K562 (cell line): ENCODE measurements at regions not wholly inside any gene's neighbourhood (a gene's known extent, or its start where the extent isn't known, plus 50 kb on each side); places are given as distances from the start of the nearest gene placed in this dataset.

Source experiments
- ATAC-seq: fragments of 200-7000 bp; cut with Tn5 transposase; 3 replicates; pipeline ENCODE4 v1.9.1; 2020; ENCODE audit warnings: moderate library complexity
- BruUV-seq: library from RNA; stranded (reverse); fragments of 400-500 nt; replicated peaks from 2 replicates; lab custom pipeline; 2021; lab: Mats Ljungman, UMichigan
- CTCF ChIA-PET: fragments of 300-600 bp; formaldehyde crosslinking; extraction: SDS; loops from one replicate; lab custom pipeline; 2021; ENCODE audit warnings: low intra/inter-chr PET ratio; lab: Yijun Ruan, JAX
- POLR2A ChIA-PET: fragments of 300-600, 350-650 bp; sonication (Branson Sonifier 250); formaldehyde crosslinking; extraction: SDS; loops from one replicate; lab custom pipeline; 2021; ENCODE audit warnings: antibody characterized with exemption, inconsistent platforms; lab: Yijun Ruan, JAX
- DNase-seq, 4 experiments: peaks; one replicate each; pipeline versions ENCODE4 v3.0.0 to v3.0.0-alpha.2; 2011 to 2018; ENCODE audit warnings: low spot score in 3 of 4, mixed read lengths in 3 of 4; ENCODE audit errors: extremely low read depth in 1 of 4
- FAIRE-seq: peaks from 2 replicates; lab custom pipeline; 2011; peaks lifted over from hg19 to GRCh38; lab: Jason Lieb, UNC
- H2AFZ ChIP-seq: 2 replicates; pipeline ENCODE4 v1.6.0; 2011; ENCODE audit warnings: low read depth, low read length, control low read depth, inconsistent platforms
- H3K27ac ChIP-seq: fragments of 200-600 bp; 3 replicates; pipeline ENCODE4 v1.8.0; 2011; ENCODE audit warnings: low read depth, mild to moderate bottlenecking, control low read depth, inconsistent platforms, low read length, moderate library complexity, mixed read lengths; ENCODE audit errors: extremely low read depth
- H3K27me3 ChIP-seq, 2 experiments: fragments of 300-600 bp in 1 of 2; 2 replicates in 1 of 2; 3 replicates in 1 of 2; pipeline versions ENCODE4 v1.6.0 to v1.8.0; 2011; ENCODE audit warnings: inconsistent platforms in 2 of 2, low read length in 2 of 2, mild to moderate bottlenecking in 1 of 2, mixed read lengths in 1 of 2, moderate library complexity in 1 of 2; ENCODE audit not compliant: control insufficient read depth in 2 of 2, insufficient read depth in 2 of 2
- H3K36me3 ChIP-seq: fragments of 300-600 bp; 3 replicates; pipeline ENCODE4 v1.8.0; 2011; ENCODE audit warnings: mild to moderate bottlenecking, low read length, inconsistent platforms; ENCODE audit not compliant: control insufficient read depth, insufficient read depth
- H3K4me1 ChIP-seq, 2 experiments: fragments of 200-600 bp in 1 of 2; replicated peaks in 1 of 2; 2 replicates in 1 of 2; 3 replicates in 1 of 2; pipeline versions ENCODE4 v1.5.1 to v1.8.0; 2011; ENCODE audit warnings: inconsistent platforms in 2 of 2, low read length in 2 of 2, mild to moderate bottlenecking in 1 of 2, mixed read lengths in 1 of 2, moderate library complexity in 1 of 2; ENCODE audit not compliant: control insufficient read depth in 2 of 2, insufficient read depth in 2 of 2
- H3K4me2 ChIP-seq: 2 replicates; pipeline ENCODE4 v1.6.1; 2011; ENCODE audit warnings: low read length, control low read depth, inconsistent platforms, mixed read lengths; ENCODE audit not compliant: insufficient read depth
- H3K4me3 ChIP-seq: fragments of 200-600 bp; sonication (generic), shearing (Covaris generic); 2 replicates; pipeline ENCODE4 v1.5.1; 2016; ENCODE audit warnings: control low read depth, inconsistent platforms
- H3K79me2 ChIP-seq: fragments of 200-600 bp; 3 replicates; pipeline ENCODE4 v1.8.0; 2011; ENCODE audit warnings: low read length, inconsistent platforms; ENCODE audit not compliant: control insufficient read depth, insufficient read depth
- H3K9ac ChIP-seq, 2 experiments: 2 replicates each; pipeline versions ENCODE4 v1.6.0 to v1.6.1; 2011; ENCODE audit warnings: low read depth in 2 of 2, low read length in 2 of 2, control low read depth in 1 of 2, inconsistent platforms in 1 of 2, mild to moderate bottlenecking in 1 of 2, mixed read lengths in 1 of 2; ENCODE audit not compliant: insufficient read depth in 1 of 2
- H3K9me1 ChIP-seq: one replicate; pipeline ENCODE4 v1.6.0; 2011; ENCODE audit warnings: inconsistent platforms, mild to moderate bottlenecking, low read length, moderate library complexity; ENCODE audit not compliant: control insufficient read depth, insufficient read depth
- H3K9me3 ChIP-seq: replicated peaks from 2 replicates; pipeline ENCODE4 v1.5.1; 2011; ENCODE audit warnings: low read depth, low read length, inconsistent platforms; ENCODE audit not compliant: control insufficient read depth, insufficient read depth
- H4K20me1 ChIP-seq: replicated peaks from 2 replicates; pipeline ENCODE4 v1.6.1; 2011; ENCODE audit warnings: low read length, inconsistent platforms, mixed read lengths; ENCODE audit not compliant: control insufficient read depth, insufficient read depth
- CTBP1 ChIP-seq: fragments of 450-650 bp; IDR thresholded peaks from 2 replicates; pipeline ENCODE4 v1.6.1; 2016; ENCODE audit warnings: borderline replicate concordance
- ELF1 ChIP-seq: fragments of 200-800 bp; sonication (Bioruptor generic); IDR thresholded peaks from 2 replicates; pipeline ENCODE4 v1.6.1; 2016; ENCODE audit warnings: missing genetic modification characterization, missing compliant biosample characterization
- ESRRA ChIP-seq: fragments of 450-650 bp; IDR thresholded peaks from 2 replicates; pipeline ENCODE4 v1.6.1; 2014; ENCODE audit warnings: low read depth, mild to moderate bottlenecking, moderate library complexity, borderline replicate concordance
- GABPB1 ChIP-seq: sonication (generic); formaldehyde crosslinking; IDR thresholded peaks from 2 replicates; pipeline ENCODE4 v1.8.0; 2022; ENCODE audit warnings: mild to moderate bottlenecking, missing genetic modification reagents
- KHSRP ChIP-seq: fragments of 450-650 bp; IDR thresholded peaks from 2 replicates; pipeline ENCODE4 v1.6.1; 2017
- MLLT1 ChIP-seq, 2 experiments: fragments of 450-650 bp; IDR thresholded peaks; 2 replicates each; pipeline ENCODE4 v1.6.1; 2016
- NR2C1 ChIP-seq, 2 experiments: fragments of 450-650 bp; IDR thresholded peaks; 2 replicates each; pipeline ENCODE4 v1.6.1; 2017; ENCODE audit warnings: mild to moderate bottlenecking in 2 of 2, antibody characterized with exemption in 1 of 2, inconsistent platforms in 1 of 2, missing compliant biosample characterization in 1 of 2, missing genetic modification characterization in 1 of 2
- SAFB ChIP-seq: fragments of 200-400 bp; formaldehyde crosslinking; IDR thresholded peaks from 2 replicates; pipeline ENCODE4 v1.6.1; 2017; ENCODE audit warnings: low read depth, low read length, borderline replicate concordance
- STAT5B ChIP-seq: fragments of 250-450 bp; sonication (Bioruptor Pico); IDR thresholded peaks from 2 replicates; pipeline ENCODE4 v1.8.0; 2021; ENCODE audit warnings: mild to moderate bottlenecking, inconsistent platforms
- WGBS: fragments of 100-300 bp; shearing (Covaris generic); methylation state at CpG from one replicate; pipeline ENCODE4 v1.1.6; 2016; ENCODE audit warnings: low coverage, mixed read lengths; ENCODE audit not compliant: insufficient coverage; ENCODE audit errors: missing lambda C conversion rate; 5-methylcytosine and 5-hydroxymethylcytosine counted together
- in situ Hi-C: fragments of 300-500 bp; cut with MboI; formaldehyde crosslinking; loops from 4 replicates; pipeline ENCODE4 v1.15.0; 2018; ENCODE audit warnings: inconsistent platforms, mixed read lengths
- intact Hi-C: fragments of 100-400 bp; cut with micrococcal nuclease; formaldehyde crosslinking; loops from 2 replicates; pipeline ENCODE4 v1.14.2; 2022

GRCh38 chrX:142505839-142506238 is 300.7 kb upstream of the MAGEC2 start:
- in situ Hi-C loops = no loop called here
- 0% methylated on average over 3 of the region's 3 CpGs for WGBS

More at GRCh38 chrX:142505839-142506238, 300.7 kb upstream of the MAGEC2 start:
- DNase-seq (no peak), FAIRE-seq (no peak), ATAC-seq (no peak)
- no peak overlapping the region for H2AFZ ChIP-seq
- ChIA-PET CTCF (no interaction called here), POLR2A (no interaction called here)
- H3K4me3 ChIP-seq = no peak overlapping the region
- H3K27me3 ChIP-seq = no peaks in the 10 kb centered on the region
- no peaks in the 10 kb centered on the region for H4K20me1 ChIP-seq
- no peaks in the 10 kb centered on the region for H3K9me1 ChIP-seq
- H3K27ac ChIP-seq = no peak overlapping the region
- no peaks in the 10 kb centered on the region for H3K36me3 ChIP-seq
- no peak overlapping the region for H3K4me2 ChIP-seq
- H3K9me3 ChIP-seq = no peaks in the 10 kb centered on the region
- intact Hi-C loops = no loop called here
- no peak overlapping the region for H3K9ac ChIP-seq
- no TSS peak for BruUV-seq
- TF ChIP-seq CTBP1 (no peak), MLLT1 (IDR thresholded peaks at IDR 0.05) (no peak), STAT5B (no peak), GABPB1 (CRISPR knock-in tag) (no peak), NR2C1 (IDR thresholded peaks at IDR 0.05) (no peak), NR2C1 (tag; IDR thresholded peaks at IDR 0.05) (no peak), SAFB (no peak), KHSRP (no peak), ELF1 (tag) (no peak), ESRRA (no peak)
- no peaks in the 10 kb centered on the region for H3K79me2 ChIP-seq
- H3K4me1 ChIP-seq = no peaks in the 10 kb centered on the region
